A673 (cell line): ENCODE measurements at regions not wholly inside any gene's neighbourhood (a gene's known extent, or its start where the extent isn't known, plus 50 kb on each side); places are given as distances from the start of the nearest gene placed in this dataset.

Experiments used
- BruUV-seq: library from RNA; stranded (reverse); fragments of 400-500 nt; replicated peaks from 2 replicates; lab custom pipeline; 2021; lab: Mats Ljungman, UMichigan
- CTCF ChIA-PET: fragments of 300-600 bp; sonication (Branson Sonifier 250); formaldehyde crosslinking; loops from one replicate; lab custom pipeline; 2022; ENCODE audit warnings: antibody characterized with exemption; lab: Charles Lee
- POLR2A ChIA-PET: fragments of 300-600 bp; sonication (Branson Sonifier 250); formaldehyde crosslinking; loops from one replicate; lab custom pipeline; 2022; ENCODE audit warnings: antibody characterized with exemption; ENCODE audit not compliant: low non-redundant PET; lab: Charles Lee
- DNase-seq: peaks from one replicate; pipeline ENCODE4 v3.0.0-alpha.2; 2015; ENCODE audit warnings: low spot score
- H3K27ac ChIP-seq: fragments of 200-600 bp; sonication (generic); 2 replicates; pipeline ENCODE4 v1.5.1; 2016; ENCODE audit warnings: mixed run types, low read depth, mild to moderate bottlenecking, mixed read lengths, antibody characterized with exemption, low read length; ENCODE audit not compliant: poor library complexity, severe bottlenecking
- H3K27me3 ChIP-seq: fragments of 200-600 bp; sonication (generic); replicated peaks from 2 replicates; pipeline ENCODE4 v1.6.1; 2017; ENCODE audit warnings: mixed run types, low read depth, mild to moderate bottlenecking, mixed read lengths, antibody characterized with exemption, low read length; ENCODE audit not compliant: insufficient read depth, poor library complexity
- H3K36me3 ChIP-seq: fragments of 200-600 bp; sonication (generic); 2 replicates; pipeline ENCODE4 v1.6.1; 2016; ENCODE audit warnings: mixed run types, mild to moderate bottlenecking, mixed read lengths, antibody characterized with exemption, low read length; ENCODE audit not compliant: insufficient read depth, poor library complexity, severe bottlenecking
- H3K4me1 ChIP-seq: fragments of 200-600 bp; sonication (generic); 2 replicates; pipeline ENCODE4 v1.6.1; 2017; ENCODE audit warnings: mixed run types, mild to moderate bottlenecking, mixed read lengths, antibody characterized with exemption, low read length; ENCODE audit not compliant: insufficient read depth, poor library complexity, severe bottlenecking
- H3K4me3 ChIP-seq: fragments of 200-600 bp; sonication (generic); 2 replicates; pipeline ENCODE4 v1.5.1; 2016; ENCODE audit warnings: low read depth, mixed run types, mild to moderate bottlenecking, mixed read lengths, low read length; ENCODE audit not compliant: poor library complexity, severe bottlenecking
- H3K9me3 ChIP-seq: fragments of 200-600 bp; sonication (generic); 2 replicates; pipeline ENCODE4 v1.6.1; 2016; ENCODE audit warnings: mixed run types, low read depth, mild to moderate bottlenecking, mixed read lengths, antibody characterized with exemption, low read length; ENCODE audit not compliant: poor library complexity, severe bottlenecking
- EZH2 ChIP-seq: fragments of 200-600 bp; sonication (generic); IDR thresholded peaks from 2 replicates; pipeline ENCODE4 v1.6.1; 2017; ENCODE audit warnings: borderline replicate concordance, low read depth, mild to moderate bottlenecking, mixed read lengths, antibody characterized with exemption, low read length; ENCODE audit not compliant: poor library complexity, severe bottlenecking
- intact Hi-C: fragments of 100-400 bp; cut with micrococcal nuclease; formaldehyde crosslinking; loops from one replicate; pipeline ENCODE4 v1.10.0; 2022; ENCODE audit not compliant: unreplicated experiment
- TF ChIP-seq, protein P1 (sequence below): fragments of 300-800, 200-600 bp; sonication (generic); conservative IDR thresholded peaks from 2 replicates; pipeline ENCODE4 v1.5.1; 2017; ENCODE audit warnings: low read depth, mild to moderate bottlenecking, antibody characterized with exemption, low read length, moderate library complexity, mixed read lengths

DNA sequence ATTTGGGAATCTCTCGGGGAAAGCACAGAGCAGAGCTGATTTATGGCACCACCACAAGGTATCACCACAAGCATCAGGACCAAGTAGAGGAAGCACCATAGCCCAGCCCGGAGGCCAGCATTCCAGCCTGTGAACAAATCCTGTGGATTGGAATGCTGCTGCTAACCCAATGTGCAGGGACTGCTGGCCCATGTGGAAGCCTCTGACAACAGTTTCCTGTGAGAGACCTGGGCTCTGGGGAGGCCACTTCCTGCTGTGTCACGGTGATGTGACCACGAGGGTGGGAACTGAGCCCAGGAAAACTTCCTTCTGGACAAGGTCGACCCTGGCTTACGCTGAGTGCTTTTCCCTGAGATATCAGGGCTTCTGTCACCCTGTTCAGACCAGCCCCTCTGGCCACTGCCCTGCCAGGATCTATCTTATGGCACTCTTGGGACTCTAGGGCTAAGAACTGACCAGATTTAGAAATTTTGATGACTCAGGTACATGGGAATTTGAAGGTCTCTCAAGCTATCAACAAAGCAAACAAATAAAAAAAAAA is 88.3 kb upstream of the NGF start:
- ChIA-PET POLR2A (no interaction called here), CTCF (no interaction called here)
- no peaks in the 10 kb centered on the region for H3K4me1 ChIP-seq
- H3K36me3 ChIP-seq: no peaks in the 10 kb centered on the region
- no TSS peak for BruUV-seq
- no peak overlapping the region for H3K4me3 ChIP-seq
- no peak overlapping the region for H3K27ac ChIP-seq
- DNase-seq: no peak
- intact Hi-C loops: no loop called here
- peaks cover 5% of the 10 kb centered on the region for H3K27me3 ChIP-seq
- TF ChIP-seq, protein P1, sequence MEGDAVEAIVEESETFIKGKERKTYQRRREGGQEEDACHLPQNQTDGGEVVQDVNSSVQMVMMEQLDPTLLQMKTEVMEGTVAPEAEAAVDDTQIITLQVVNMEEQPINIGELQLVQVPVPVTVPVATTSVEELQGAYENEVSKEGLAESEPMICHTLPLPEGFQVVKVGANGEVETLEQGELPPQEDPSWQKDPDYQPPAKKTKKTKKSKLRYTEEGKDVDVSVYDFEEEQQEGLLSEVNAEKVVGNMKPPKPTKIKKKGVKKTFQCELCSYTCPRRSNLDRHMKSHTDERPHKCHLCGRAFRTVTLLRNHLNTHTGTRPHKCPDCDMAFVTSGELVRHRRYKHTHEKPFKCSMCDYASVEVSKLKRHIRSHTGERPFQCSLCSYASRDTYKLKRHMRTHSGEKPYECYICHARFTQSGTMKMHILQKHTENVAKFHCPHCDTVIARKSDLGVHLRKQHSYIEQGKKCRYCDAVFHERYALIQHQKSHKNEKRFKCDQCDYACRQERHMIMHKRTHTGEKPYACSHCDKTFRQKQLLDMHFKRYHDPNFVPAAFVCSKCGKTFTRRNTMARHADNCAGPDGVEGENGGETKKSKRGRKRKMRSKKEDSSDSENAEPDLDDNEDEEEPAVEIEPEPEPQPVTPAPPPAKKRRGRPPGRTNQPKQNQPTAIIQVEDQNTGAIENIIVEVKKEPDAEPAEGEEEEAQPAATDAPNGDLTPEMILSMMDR: no peak
- TF ChIP-seq EZH2: no peak
- H3K9me3 ChIP-seq: no peaks in the 10 kb centered on the region

DNA sequence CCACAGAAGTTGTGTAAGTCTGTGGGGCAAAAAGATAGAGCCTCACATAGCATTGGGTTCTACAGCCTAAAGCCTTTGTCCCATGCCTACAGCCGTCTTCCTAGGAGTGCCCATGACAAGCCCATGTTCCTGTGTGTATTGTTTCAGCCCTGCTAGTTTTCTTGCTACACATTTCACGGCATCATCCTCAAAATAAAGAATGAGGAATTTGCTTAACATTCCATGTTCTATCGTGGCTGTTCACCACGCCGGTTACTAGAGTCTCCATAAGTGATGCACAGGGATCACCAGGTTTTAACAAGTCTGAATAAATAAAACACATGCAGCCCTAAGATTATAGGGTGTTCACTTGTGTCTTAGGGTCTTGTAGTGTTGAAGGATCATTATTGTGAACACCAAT is 87.4 kb upstream of the NGF start:
- H3K9me3 ChIP-seq: no peaks in the 10 kb centered on the region
- H3K36me3 ChIP-seq: no peaks in the 10 kb centered on the region
- intact Hi-C loops: no loop called here
- DNase-seq: no peak
- H3K27me3 ChIP-seq: peaks cover 9% of the 10 kb centered on the region
- no peak overlapping the region for H3K4me3 ChIP-seq
- no peak overlapping the region for H3K27ac ChIP-seq
- H3K4me1 ChIP-seq: no peaks in the 10 kb centered on the region
- POLR2A ChIA-PET: no interaction called here
- no TSS peak for BruUV-seq
- CTCF ChIA-PET: no interaction called here
- TF ChIP-seq, protein P1: no peak
- no peak for TF ChIP-seq EZH2

GRCh38 chr1:115423776-115424175 is 85.7 kb upstream of the NGF start:
- Histone ChIP-seq H3K9me3 (no peaks in the 10 kb centered on the region), H3K27me3 (peaks cover 9% of the 10 kb centered on the region), H3K36me3 (no peaks in the 10 kb centered on the region), H3K4me1 (no peaks in the 10 kb centered on the region), H3K4me3 (no peak overlapping the region), H3K27ac (no peak overlapping the region)
- no peak for TF ChIP-seq EZH2
- TF ChIP-seq, protein P1: no peak
- intact Hi-C loops: no loop called here
- ChIA-PET POLR2A (no interaction called here), CTCF (no interaction called here)
- DNase-seq: no peak
- no TSS peak for BruUV-seq
